Mesendoderm (in vitro differentiated cells): ENCODE measurements at regions not wholly inside any gene's neighbourhood (a gene's known extent, or its start where the extent isn't known, plus 50 kb on each side); places are given as distances from the start of the nearest gene placed in this dataset.

ENCODE experiments used
- DNase-seq: peaks from one replicate; pipeline ENCODE4 v3.0.0; 2013
- H2AK5ac ChIP-seq: 2 replicates; pipeline ENCODE4 v1.6.1; 2013; ENCODE audit warnings: low read length, inconsistent platforms
- H2BK120ac ChIP-seq: 2 replicates; pipeline ENCODE4 v1.6.1; 2013; ENCODE audit warnings: low read depth, mild to moderate bottlenecking, low read length, moderate library complexity, mixed read lengths
- H2BK15ac ChIP-seq: replicated peaks from 2 replicates; pipeline ENCODE4 v1.6.1; 2013; ENCODE audit warnings: low read depth, mild to moderate bottlenecking, moderate library complexity
- H2BK5ac ChIP-seq: 2 replicates; pipeline ENCODE4 v1.6.1; 2013; ENCODE audit warnings: low read length, inconsistent platforms
- H3K18ac ChIP-seq: 2 replicates; pipeline ENCODE4 v1.6.1; 2013; ENCODE audit warnings: mild to moderate bottlenecking, low read length, mixed read lengths
- H3K23ac ChIP-seq: one replicate; pipeline ENCODE4 v1.6.1; 2013; ENCODE audit warnings: low read length
- H3K27ac ChIP-seq: 2 replicates; pipeline ENCODE4 v1.5.1; 2013; ENCODE audit warnings: low read depth, mild to moderate bottlenecking, inconsistent platforms, low read length, moderate library complexity
- H3K27me3 ChIP-seq: 2 replicates; pipeline ENCODE4 v1.6.1; 2013; ENCODE audit warnings: low read length, control low read depth, mild to moderate bottlenecking, inconsistent platforms; ENCODE audit not compliant: insufficient read depth, poor library complexity
- H3K36me3 ChIP-seq: 2 replicates; pipeline ENCODE4 v1.6.1; 2013; ENCODE audit warnings: low read length, inconsistent platforms; ENCODE audit not compliant: control insufficient read depth, insufficient read depth
- H3K4ac ChIP-seq: one replicate; pipeline ENCODE4 v1.6.1; 2013; ENCODE audit warnings: low read depth, mild to moderate bottlenecking, low read length, moderate library complexity
- H3K4me1 ChIP-seq: 2 replicates; pipeline ENCODE4 v1.6.1; 2013; ENCODE audit warnings: low read depth, low read length, inconsistent platforms; ENCODE audit not compliant: control insufficient read depth
- H3K4me2 ChIP-seq: 2 replicates; pipeline ENCODE4 v1.6.1; 2013; ENCODE audit warnings: low read length
- H3K4me3 ChIP-seq: 2 replicates; pipeline ENCODE4 v1.5.1; 2013; ENCODE audit warnings: mild to moderate bottlenecking, low read length
- H3K56ac ChIP-seq: one replicate; pipeline ENCODE4 v1.6.1; 2013; ENCODE audit warnings: low read length
- H3K79me1 ChIP-seq: 2 replicates; pipeline ENCODE4 v1.6.1; 2013; ENCODE audit warnings: low read length, inconsistent platforms
- H3K79me2 ChIP-seq: 2 replicates; pipeline ENCODE4 v1.6.1; 2013; ENCODE audit warnings: mild to moderate bottlenecking, low read length; ENCODE audit not compliant: control insufficient read depth, insufficient read depth
- H3K9ac ChIP-seq: 2 replicates; pipeline ENCODE4 v1.6.1; 2013; ENCODE audit warnings: low read length, inconsistent platforms
- H4K5ac ChIP-seq: one replicate; pipeline ENCODE4 v1.6.1; 2013; ENCODE audit warnings: low read length
- H4K8ac ChIP-seq: one replicate; pipeline ENCODE4 v1.6.1; 2013; ENCODE audit warnings: low read depth, mild to moderate bottlenecking, control low read depth, low read length, moderate library complexity
- WGBS: extraction: QIAGEN DNeasy Blood & Tissue Kit; methylation state at CpG from one replicate; pipeline ENCODE4 v1.1.7; 2013; ENCODE audit warnings: low lambda C conversion rate, missing lambda C conversion rate; ENCODE audit not compliant: insufficient coverage; ENCODE audit errors: extremely low coverage; 5-methylcytosine and 5-hydroxymethylcytosine counted together

DNA sequence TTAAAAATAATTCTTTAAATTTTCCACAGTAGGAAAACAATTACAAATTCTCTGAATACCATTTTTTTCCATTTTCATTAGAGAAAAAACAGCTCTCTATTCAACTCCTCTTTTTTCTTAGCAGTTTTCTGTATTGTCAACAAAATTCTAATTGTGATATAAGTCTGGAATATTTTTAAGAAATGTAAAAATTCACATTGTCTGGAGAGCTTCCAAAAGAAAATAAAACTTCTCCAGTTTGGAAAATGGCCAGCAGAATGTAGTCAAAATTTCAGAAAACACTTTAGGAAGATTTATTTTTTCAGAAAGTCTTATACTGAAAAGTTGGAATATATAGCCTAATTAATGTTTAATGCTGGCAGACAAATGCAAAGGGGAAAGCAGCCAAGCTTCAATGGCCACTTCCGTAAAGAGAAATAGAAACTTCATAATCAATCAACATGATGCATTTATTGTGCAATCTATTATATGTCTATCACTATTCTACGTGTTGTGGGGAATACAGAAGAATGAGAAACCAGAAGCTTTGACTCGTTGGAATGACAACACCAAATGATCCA lies 733.2 kb upstream of the PKDCC start:
- Histone ChIP-seq H3K36me3 (no peaks in the 10 kb centered on the region), H3K23ac (no peak overlapping the region), H3K4me1 (no peaks in the 10 kb centered on the region), H4K8ac (no peak overlapping the region), H3K56ac (no peak overlapping the region), H2BK5ac (no peak overlapping the region), H2AK5ac (no peak overlapping the region), H4K5ac (no peak overlapping the region), H2BK15ac (no peak overlapping the region), H3K4ac (no peak overlapping the region), H3K27ac (no peak overlapping the region), H3K79me1 (no peaks in the 10 kb centered on the region), H2BK120ac (no peak overlapping the region), H3K79me2 (no peaks in the 10 kb centered on the region), H3K4me2 (no peak overlapping the region), H3K18ac (no peak overlapping the region), H3K9ac (no peak overlapping the region), H3K27me3 (no peaks in the 10 kb centered on the region), H3K4me3 (no peak overlapping the region)
- DNase-seq, result no peak
- WGBS, result no CpG with 5 or more reads among the region's 3 CpGs

- Histone ChIP-seq H3K4me1 (no peaks in the 10 kb centered on the region), H3K36me3 (no peaks in the 10 kb centered on the region), H3K27me3 (no peaks in the 10 kb centered on the region), H3K4me2 (no peak overlapping the region), H2AK5ac (no peak overlapping the region), H2BK15ac (no peak overlapping the region), H3K4me3 (no peak overlapping the region), H3K4ac (no peak overlapping the region), H3K18ac (no peak overlapping the region), H3K56ac (no peak overlapping the region), H2BK120ac (no peak overlapping the region), H3K79me1 (no peaks in the 10 kb centered on the region), H2BK5ac (no peak overlapping the region), H4K5ac (no peak overlapping the region), H3K9ac (no peak overlapping the region), H4K8ac (no peak overlapping the region), H3K23ac (no peak overlapping the region), H3K27ac (no peak overlapping the region), H3K79me2 (no peaks in the 10 kb centered on the region)
- no CpG with 5 or more reads among the region's 6 CpGs for WGBS
- no peak for DNase-seq
Observed at GRCh38 chr2:41319437-41319836, 728.4 kb upstream of the PKDCC start.

- H3K79me2 ChIP-seq, result no peaks in the 10 kb centered on the region
- no peaks in the 10 kb centered on the region for H3K36me3 ChIP-seq
- no peak overlapping the region for H2AK5ac ChIP-seq
- H3K27ac ChIP-seq, result no peak overlapping the region
- DNase-seq, result no peak
- WGBS, result no CpG with 5 or more reads among the region's 5 CpGs
- H3K18ac ChIP-seq, result no peak overlapping the region
- no peak overlapping the region for H4K8ac ChIP-seq
- H3K4me3 ChIP-seq, result no peak overlapping the region
- H4K5ac ChIP-seq, result no peak overlapping the region
- H3K4me1 ChIP-seq, result no peaks in the 10 kb centered on the region
- no peaks in the 10 kb centered on the region for H3K79me1 ChIP-seq
- no peak overlapping the region for H3K23ac ChIP-seq
- H3K4ac ChIP-seq, result no peak overlapping the region
- no peak overlapping the region for H3K56ac ChIP-seq
- no peaks in the 10 kb centered on the region for H3K27me3 ChIP-seq
- no peak overlapping the region for H2BK120ac ChIP-seq
- no peak overlapping the region for H2BK5ac ChIP-seq
- no peak overlapping the region for H3K4me2 ChIP-seq
- no peak overlapping the region for H2BK15ac ChIP-seq
- no peak overlapping the region for H3K9ac ChIP-seq
Observed at GRCh38 chr2:41320491-41320890, 727.3 kb upstream of the PKDCC start.

DNA sequence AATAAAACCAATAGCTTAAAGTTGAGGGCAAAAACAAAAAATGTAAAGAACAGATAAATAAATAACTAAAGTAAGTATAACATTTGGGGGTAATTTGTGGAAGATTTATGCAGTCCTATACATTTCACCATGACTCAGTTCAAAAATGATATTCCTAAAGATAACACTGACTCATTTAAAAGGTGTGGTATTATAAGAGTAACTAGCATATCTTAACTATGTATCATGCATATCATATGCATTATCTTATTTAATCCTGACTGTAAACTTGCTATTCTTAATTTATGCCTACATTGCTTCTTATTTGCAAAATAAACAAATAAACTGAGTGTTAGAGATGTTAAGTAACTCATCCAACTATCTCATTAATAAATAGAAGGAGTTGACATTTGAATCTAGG lies 726.5 kb upstream of the PKDCC start:
- Histone ChIP-seq H3K36me3 (no peaks in the 10 kb centered on the region), H4K5ac (no peak overlapping the region), H3K4me2 (no peak overlapping the region), H2AK5ac (no peak overlapping the region), H3K27ac (no peak overlapping the region), H4K8ac (no peak overlapping the region), H3K9ac (no peak overlapping the region), H3K23ac (no peak overlapping the region), H3K56ac (no peak overlapping the region), H3K79me1 (no peaks in the 10 kb centered on the region), H3K4me3 (no peak overlapping the region), H3K79me2 (no peaks in the 10 kb centered on the region), H2BK120ac (no peak overlapping the region), H3K4me1 (no peaks in the 10 kb centered on the region), H3K27me3 (no peaks in the 10 kb centered on the region), H2BK15ac (no peak overlapping the region), H2BK5ac (no peak overlapping the region), H3K4ac (no peak overlapping the region), H3K18ac (no peak overlapping the region)
- DNase-seq, result no peak

DNA sequence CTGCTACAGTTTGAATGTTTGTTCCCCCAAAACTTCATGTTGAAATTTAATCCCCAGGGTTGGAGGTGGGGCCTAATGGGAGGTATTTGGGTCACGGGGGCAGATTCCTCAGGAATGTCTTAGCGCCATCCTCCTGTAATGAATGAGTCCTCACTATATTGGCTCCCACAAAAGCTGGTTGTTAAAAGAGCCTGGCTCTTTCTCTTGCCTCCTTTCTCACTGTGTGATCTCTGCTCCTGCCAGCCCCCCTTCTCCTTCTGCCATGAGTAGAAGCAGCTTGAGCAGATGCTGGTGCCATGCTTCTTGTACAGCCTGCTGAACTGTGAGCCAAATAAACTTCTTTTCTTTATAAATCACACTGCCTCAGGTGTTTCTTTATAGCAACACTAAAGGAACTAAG lies 721.0 kb upstream of the PKDCC start:
- Histone ChIP-seq H2AK5ac (no peak overlapping the region), H3K4me3 (no peak overlapping the region), H4K8ac (no peak overlapping the region), H3K4me1 (no peaks in the 10 kb centered on the region), H3K4me2 (no peak overlapping the region), H3K79me1 (no peaks in the 10 kb centered on the region), H3K79me2 (no peaks in the 10 kb centered on the region), H3K27ac (no peak overlapping the region), H3K18ac (no peak overlapping the region), H3K23ac (no peak overlapping the region), H2BK5ac (no peak overlapping the region), H4K5ac (no peak overlapping the region), H2BK120ac (no peak overlapping the region), H3K56ac (no peak overlapping the region), H2BK15ac (no peak overlapping the region), H3K36me3 (no peaks in the 10 kb centered on the region), H3K27me3 (no peaks in the 10 kb centered on the region), H3K4ac (no peak overlapping the region), H3K9ac (no peak overlapping the region)
- DNase-seq, result peak; percentile 29
- no CpG with 5 or more reads among the region's 2 CpGs for WGBS

DNA sequence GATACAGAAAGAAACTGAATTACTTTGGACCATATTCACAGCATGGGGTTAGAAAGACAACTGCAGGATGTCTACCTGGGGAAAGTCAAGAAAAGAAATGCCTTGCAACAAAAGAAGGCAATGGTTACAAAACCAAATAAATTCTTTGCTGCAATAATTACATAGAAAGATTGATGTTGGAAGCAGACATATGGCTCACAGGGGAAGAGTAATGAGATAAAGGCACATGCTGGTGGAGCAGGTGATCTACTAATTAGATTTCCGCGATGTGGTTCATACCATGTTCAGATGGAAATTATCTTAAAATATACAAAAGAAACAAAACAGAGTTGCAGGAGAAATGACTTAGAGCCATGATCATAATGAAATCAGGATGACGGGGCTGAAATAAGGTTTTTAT lies 718.8 kb upstream of the PKDCC start:
- Histone ChIP-seq H2BK15ac (no peak overlapping the region), H2BK5ac (no peak overlapping the region), H3K79me1 (no peaks in the 10 kb centered on the region), H3K9ac (no peak overlapping the region), H3K27ac (no peak overlapping the region), H4K8ac (no peak overlapping the region), H3K4me2 (no peak overlapping the region), H3K4ac (no peak overlapping the region), H3K56ac (no peak overlapping the region), H2AK5ac (no peak overlapping the region), H3K4me3 (no peak overlapping the region), H3K79me2 (no peaks in the 10 kb centered on the region), H3K4me1 (no peaks in the 10 kb centered on the region), H3K27me3 (no peaks in the 10 kb centered on the region), H3K36me3 (no peaks in the 10 kb centered on the region), H3K18ac (no peak overlapping the region), H2BK120ac (no peak overlapping the region), H4K5ac (no peak overlapping the region), H3K23ac (no peak overlapping the region)
- DNase-seq, result no peak
- no CpG with 5 or more reads among the region's 3 CpGs for WGBS
